ENCODE measurements at regions not wholly inside any gene's neighbourhood (a gene's known extent, or its start where the extent isn't known, plus 50 kb on each side); places are given as distances from the start of the nearest gene placed in this dataset.

DNA sequence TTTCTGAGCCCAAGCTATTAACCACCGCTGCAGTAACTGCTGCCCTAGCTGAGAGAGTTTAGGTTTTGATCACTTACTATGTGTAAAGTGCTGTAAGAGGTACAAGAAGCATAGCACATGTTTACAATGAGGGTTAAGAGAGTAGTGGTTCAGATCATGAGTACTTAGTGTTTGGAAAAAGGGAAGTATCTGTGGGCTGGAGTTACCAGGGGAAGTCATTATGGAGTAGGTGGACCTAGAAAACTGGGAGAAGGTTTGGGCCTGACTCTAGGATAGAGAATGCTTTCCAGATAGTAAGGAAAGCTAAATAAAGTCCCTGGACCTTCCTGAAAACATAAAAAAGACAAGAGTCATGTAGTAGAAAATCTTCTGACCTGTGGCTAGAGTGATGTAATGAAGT lies 149.6 kb upstream of the PLXNA2 start:
- WGBS, 3 donors = 73 to 95% (median 76%) methylated on average over 1 of the region's 1 CpG
- Histone ChIP-seq H3K36me3 (no peaks in the 10 kb centered on the region), H3K4me1 (ENCODE audit: insufficient read depth) (no peaks in the 10 kb centered on the region), H3K27ac (no peak overlapping the region), H3K9me3 (no peaks in the 10 kb centered on the region), H3K4me3 (no peak overlapping the region), H3K27me3 (no peaks in the 10 kb centered on the region)
- TF ChIP-seq, protein P1, sequence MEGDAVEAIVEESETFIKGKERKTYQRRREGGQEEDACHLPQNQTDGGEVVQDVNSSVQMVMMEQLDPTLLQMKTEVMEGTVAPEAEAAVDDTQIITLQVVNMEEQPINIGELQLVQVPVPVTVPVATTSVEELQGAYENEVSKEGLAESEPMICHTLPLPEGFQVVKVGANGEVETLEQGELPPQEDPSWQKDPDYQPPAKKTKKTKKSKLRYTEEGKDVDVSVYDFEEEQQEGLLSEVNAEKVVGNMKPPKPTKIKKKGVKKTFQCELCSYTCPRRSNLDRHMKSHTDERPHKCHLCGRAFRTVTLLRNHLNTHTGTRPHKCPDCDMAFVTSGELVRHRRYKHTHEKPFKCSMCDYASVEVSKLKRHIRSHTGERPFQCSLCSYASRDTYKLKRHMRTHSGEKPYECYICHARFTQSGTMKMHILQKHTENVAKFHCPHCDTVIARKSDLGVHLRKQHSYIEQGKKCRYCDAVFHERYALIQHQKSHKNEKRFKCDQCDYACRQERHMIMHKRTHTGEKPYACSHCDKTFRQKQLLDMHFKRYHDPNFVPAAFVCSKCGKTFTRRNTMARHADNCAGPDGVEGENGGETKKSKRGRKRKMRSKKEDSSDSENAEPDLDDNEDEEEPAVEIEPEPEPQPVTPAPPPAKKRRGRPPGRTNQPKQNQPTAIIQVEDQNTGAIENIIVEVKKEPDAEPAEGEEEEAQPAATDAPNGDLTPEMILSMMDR (IDR thresholded peaks at IDR 0.05) = no peak
- TF ChIP-seq EP300 (IDR thresholded peaks at IDR 0.05) = no peak
- intact Hi-C loops (cut with DNase I) = no loop called here
- DNase-seq = no peak

DNA sequence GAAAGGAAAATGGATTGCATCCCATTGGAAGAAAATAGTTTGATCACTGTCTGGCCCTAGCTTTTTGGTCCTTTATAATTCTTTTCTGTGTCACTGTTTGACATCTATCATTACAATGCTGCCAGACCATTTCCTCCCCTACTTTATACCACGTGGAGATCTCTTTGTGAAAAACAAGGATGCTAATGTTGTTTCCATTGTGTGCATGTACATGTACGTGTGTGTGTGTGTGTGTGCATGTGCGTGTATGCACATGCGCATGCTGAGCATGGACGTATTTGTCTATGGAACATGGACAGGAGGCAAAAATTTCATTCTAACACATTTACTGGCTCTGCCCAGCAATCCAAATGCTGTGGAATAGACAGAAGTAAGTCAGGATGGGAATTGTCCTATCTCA lies 153.1 kb upstream of the PLXNA2 start:
- WGBS, 3 donors = 70 to 77% (median 73%) methylated on average over 5 of the region's 5 CpGs
- DNase-seq = no peak
- Histone ChIP-seq H3K4me1 (ENCODE audit: insufficient read depth) (no peaks in the 10 kb centered on the region), H3K27ac (no peak overlapping the region), H3K4me3 (no peak overlapping the region), H3K27me3 (no peaks in the 10 kb centered on the region), H3K36me3 (no peaks in the 10 kb centered on the region), H3K9me3 (no peaks in the 10 kb centered on the region)
- intact Hi-C loops (cut with DNase I) = no loop called here
- no peak for TF ChIP-seq POLR2A (IDR thresholded peaks at IDR 0.05)

DNA sequence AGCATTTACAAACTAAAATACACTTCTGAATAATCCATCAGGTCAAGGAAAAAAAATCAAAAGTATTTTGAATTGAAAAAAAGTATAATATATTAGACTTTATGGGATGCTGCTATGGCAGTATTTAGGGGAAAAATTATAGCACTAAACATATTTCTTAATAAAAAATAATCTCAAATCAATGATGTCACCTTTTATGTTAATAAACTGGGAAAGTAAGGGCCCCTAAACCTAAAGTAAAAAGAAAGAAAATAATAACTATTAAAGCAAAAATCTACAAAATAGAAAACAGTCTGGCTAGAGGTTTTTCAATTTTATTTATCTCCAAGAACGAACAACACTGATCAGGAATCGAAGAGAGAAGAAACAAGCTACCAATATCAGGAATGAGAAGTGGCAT lies 160.8 kb upstream of the PLXNA2 start:
- Histone ChIP-seq H3K4me1 (ENCODE audit: insufficient read depth) (no peaks in the 10 kb centered on the region), H3K4me3 (no peak overlapping the region), H3K36me3 (no peaks in the 10 kb centered on the region), H3K9me3 (no peaks in the 10 kb centered on the region), H3K27me3 (no peaks in the 10 kb centered on the region), H3K27ac (no peak overlapping the region)
- WGBS, 3 donors = 89 to 96% (median 95%) methylated on average over 2 of the region's 2 CpGs
- DNase-seq = no peak
- TF ChIP-seq EP300 (IDR thresholded peaks at IDR 0.05) (no peak), POLR2A (IDR thresholded peaks at IDR 0.05) (no peak)
- TF ChIP-seq, protein P1 (IDR thresholded peaks at IDR 0.05) = no peak
- intact Hi-C loops (cut with DNase I) = no loop called here

DNA sequence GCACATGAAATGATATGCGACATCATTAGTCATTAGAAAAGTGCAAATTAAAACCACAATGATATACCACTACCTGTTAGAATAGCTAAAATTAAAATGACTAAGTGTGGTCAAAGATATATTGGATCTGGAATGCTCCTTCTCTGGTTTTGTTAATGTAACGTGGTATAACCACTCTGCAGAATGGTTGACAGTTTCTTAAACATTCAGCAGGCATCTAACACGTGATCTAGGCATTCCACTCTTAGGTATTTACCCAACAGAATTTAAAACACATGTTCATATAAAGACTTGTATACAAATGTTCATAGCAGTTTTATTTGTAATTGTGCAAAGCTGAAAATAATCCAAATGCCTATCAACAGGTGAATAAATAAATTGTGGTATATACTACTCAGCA lies 165.0 kb upstream of the PLXNA2 start:
- H3K27ac ChIP-seq = no peak overlapping the region
- H3K27me3 ChIP-seq = no peaks in the 10 kb centered on the region
- TF ChIP-seq, protein P1 (IDR thresholded peaks at IDR 0.05) = no peak
- TF ChIP-seq EP300 (IDR thresholded peaks at IDR 0.05) (no peak), POLR2A (IDR thresholded peaks at IDR 0.05) (no peak)
- H3K4me1 ChIP-seq (ENCODE audit: insufficient read depth) = no peaks in the 10 kb centered on the region
- 63 to 75% (median 67%) methylated on average over 3 of the region's 3 CpGs for WGBS, 3 donors
- no peaks in the 10 kb centered on the region for H3K36me3 ChIP-seq
- H3K9me3 ChIP-seq = no peaks in the 10 kb centered on the region
- DNase-seq = no peak
- intact Hi-C loops (cut with DNase I) = no loop called here
- no peak overlapping the region for H3K4me3 ChIP-seq

DNA sequence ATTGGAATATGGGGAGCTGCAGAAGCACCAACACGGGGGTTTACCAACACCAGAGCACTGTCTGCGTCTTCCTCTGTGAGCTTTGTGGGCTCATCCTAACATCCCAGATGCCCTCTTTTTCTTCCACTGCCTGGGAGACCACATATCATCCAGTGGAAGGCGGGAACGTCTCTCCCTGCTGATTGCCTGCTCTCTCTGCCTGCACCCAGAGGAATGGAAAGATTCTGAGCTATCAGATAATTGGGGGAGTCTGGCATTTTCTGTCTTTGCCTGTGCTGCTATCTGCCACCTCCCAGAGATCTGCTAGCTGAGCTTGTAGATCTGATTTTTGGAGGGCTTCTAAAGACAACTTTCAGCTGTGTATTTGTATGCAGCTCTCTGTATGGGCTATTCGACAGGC lies 166.2 kb upstream of the PLXNA2 start:
- no peaks in the 10 kb centered on the region for H3K27me3 ChIP-seq
- no peaks in the 10 kb centered on the region for H3K4me1 ChIP-seq (ENCODE audit: insufficient read depth)
- no peak overlapping the region for H3K27ac ChIP-seq
- TF ChIP-seq, protein P1 (IDR thresholded peaks at IDR 0.05) = no peak
- TF ChIP-seq EP300 (IDR thresholded peaks at IDR 0.05) = no peak
- no peak for TF ChIP-seq POLR2A (IDR thresholded peaks at IDR 0.05)
- no peaks in the 10 kb centered on the region for H3K36me3 ChIP-seq
- DNase-seq = no peak
- no peak overlapping the region for H3K4me3 ChIP-seq
- intact Hi-C loops (cut with DNase I) = no loop called here
- H3K9me3 ChIP-seq = no peaks in the 10 kb centered on the region
- 56 to 71% (median 66%) methylated on average over 5 of the region's 5 CpGs for WGBS, 3 donors
